SW480 (cell line): ENCODE measurements at regions not wholly inside any gene's neighbourhood (a gene's known extent, or its start where the extent isn't known, plus 50 kb on each side); places are given as distances from the start of the nearest gene placed in this dataset.

Source experiments
- DNase-seq: peaks from one replicate; pipeline ENCODE4 v3.0.0-alpha.2; 2016; ENCODE audit warnings: low spot score

DNA sequence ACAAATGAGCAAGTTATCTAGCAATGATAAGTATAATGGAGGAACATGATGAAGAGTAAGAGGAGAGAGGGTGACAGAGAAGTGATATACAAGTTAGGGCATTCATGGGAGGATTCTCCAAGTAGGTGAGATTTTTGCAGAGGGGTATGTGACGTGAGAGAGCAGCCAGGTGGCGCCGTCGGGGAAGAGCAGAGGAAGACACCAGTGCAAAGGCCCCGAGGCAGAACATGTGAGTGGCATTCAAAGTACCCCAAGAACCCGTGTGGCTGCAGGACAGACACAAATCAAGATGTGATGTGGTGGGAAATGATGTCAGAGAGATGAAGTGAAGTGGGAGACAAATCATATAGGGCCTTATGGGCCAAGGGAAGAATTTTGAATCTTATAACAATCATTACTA lies 81.8 kb upstream of the GRM7 start:
- no peak for DNase-seq

DNA sequence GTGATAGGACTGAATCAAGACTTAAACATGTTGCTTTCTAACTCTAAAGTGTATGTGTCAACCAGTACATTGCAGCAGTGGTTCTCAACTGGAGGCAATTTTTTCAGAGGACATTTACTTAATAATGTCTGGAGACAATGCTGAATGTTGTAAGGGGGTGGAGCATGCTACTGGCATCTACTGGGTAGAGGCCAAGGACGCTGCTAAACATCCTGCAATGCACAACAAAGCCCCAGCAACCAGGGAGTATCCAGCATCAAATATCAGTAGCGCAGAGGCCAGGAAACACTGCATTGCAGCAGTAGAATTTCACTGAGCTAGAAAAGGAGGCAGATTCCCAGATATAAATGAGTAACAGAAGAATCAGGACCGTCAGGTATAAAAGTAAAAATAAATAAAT lies 79.8 kb upstream of the GRM7 start:
- no peak for DNase-seq

DNA sequence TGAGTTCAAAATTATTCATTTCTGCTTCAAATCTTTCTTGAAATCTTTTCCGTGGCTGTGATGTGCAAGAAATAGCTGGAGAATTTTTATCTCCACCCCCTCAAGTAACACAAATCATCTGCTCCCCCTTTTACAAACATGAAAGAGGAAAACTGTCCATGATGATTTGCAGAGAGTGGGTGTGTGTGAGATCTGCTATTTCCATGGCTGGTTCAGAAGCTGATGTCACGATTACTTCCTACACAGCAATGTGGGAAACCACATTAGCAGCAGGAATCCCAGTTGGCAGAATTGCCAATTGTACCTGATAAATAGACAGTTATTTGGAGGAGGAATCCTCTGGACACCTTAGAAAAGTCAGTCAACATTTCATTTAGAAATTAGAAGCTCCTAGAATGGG lies 75.2 kb upstream of the GRM7 start:
- DNase-seq, result no peak

DNA sequence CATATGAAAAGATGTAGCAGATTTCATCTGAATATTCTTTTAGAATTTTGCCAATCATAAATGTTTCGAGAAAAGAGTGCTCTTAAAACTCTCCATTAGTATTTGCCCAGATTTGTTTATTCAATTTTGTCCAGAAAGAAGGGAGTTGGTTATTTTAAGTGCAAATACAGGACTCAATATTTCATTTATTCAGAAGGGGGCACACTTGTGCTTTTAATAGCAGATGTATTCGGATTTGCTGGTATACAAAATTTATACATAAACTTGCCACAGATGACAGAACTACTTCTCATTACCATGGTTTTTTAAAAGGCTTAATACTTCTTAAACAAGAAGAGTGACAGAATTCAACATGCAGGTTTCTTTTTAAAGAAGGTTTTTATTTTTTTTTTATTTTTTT lies 69.8 kb upstream of the GRM7 start:
- DNase-seq, result no peak

DNA sequence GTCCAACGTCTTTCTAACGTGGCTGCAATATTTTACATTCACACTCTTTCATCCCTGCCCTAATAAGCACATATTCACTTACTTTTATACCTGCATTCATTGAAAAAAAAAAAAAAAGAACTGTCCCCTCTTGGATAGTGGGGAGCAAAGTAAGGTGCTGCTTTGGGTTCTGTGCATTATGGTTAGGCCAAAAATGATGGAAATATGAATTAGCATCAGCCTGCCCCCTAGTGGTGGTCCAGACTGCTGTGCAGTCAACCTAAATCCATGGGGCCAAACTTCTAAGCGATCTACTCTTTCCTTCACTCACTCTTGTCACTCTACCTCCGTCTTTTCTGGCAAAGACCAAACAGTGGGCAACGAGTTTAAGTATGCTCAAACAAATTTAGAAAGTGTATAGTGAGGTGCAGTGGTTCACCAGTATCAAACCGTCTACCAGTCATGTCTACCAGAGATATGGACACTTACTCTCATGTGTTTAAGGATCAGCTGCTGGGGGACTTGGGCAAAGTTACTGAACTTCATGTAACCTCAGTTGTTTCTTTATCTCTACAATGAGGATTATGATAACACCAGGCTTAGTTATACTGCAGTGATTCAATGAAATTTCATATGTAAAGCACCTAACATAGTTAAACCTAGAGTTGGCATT lies 61.5 kb upstream of the GRM7 start:
- DNase-seq, result peak; percentile 31

DNA sequence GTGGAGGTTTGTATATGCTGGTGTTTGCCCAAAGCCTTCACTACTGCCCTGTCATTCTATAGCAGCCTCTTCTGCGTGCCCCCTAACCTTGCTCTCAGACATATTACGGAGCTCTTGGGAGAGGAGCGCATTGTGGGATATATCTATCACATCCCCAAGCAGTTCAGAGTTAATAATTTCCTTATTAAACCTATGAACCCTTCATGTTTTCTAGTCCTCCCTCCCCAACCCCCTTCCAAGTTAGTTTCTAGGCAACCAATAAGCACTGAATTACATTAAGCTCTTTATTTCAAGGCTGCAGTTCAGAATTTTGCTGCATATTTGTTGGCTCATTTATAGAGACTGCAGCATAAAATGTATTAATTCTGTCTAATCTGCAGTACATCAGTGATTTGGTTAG lies 57.3 kb upstream of the GRM7 start:
- no peak for DNase-seq

DNA sequence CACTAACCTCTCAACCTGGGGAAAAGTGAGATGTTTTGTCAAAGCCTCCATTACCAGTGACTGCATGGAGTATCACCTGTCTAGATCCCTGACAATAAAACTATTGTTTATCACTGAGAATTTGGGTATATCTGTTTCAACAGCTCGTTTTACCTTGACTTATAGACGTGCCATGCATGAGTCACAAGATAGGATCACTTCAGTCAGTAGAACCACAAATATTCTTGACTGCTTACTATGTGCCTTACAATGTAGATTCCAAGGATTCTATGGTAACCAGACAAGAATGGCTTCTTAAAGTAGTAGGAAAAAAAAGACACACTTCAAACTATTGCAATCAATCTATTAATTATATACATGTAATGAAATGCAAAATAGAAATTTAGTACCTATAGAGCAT lies 55.7 kb upstream of the GRM7 start:
- no peak for DNase-seq

DNA sequence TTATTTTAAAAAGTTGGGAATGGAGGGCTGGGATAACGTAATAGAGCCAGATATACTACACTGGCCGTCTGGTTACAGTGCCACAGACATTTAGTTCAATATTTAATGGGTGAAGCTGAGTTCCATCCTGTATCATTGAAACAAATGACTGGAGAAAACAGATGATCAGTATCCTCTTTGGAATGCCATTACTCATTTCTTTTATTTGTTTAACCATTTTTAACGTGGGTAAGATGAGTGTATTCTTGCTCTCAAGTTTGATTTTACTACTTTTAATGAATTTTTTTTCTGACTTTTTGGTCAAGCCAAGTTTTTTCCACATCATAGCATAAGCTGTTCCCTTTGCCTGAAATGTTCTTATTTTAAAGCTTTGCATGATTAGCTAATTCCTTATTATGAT lies 53.9 kb upstream of the GRM7 start:
- DNase-seq, result no peak

DNA sequence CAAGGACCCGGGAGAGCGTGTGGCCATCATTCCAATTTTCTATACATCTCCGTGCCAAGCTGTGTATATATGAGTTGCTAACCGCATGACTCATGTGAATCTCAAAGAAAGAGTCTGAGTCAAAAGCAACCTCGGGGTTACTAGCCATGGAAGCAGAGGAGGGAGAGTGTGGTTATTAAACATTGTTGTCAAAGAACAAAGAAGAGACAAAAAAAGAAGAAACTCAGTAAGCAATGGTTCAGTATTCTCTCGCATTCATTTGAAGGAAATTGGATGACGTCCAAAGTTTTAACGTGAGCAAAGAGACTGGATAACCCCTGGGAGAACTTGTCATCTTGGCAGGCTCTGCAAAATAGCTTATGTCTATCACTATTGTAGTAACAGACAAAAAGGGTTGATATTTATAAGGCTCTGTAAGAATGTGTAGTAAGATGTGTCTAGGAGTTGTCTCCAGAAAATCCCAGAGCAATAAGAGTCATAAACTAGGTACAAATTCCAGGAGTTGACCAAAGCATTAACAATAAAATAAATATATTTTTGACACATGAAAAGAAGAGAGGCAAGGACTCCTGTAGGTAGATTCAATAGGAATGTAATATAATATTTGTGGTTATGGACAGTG lies 52.8 kb upstream of the GRM7 start:
- DNase-seq, result no peak

DNA sequence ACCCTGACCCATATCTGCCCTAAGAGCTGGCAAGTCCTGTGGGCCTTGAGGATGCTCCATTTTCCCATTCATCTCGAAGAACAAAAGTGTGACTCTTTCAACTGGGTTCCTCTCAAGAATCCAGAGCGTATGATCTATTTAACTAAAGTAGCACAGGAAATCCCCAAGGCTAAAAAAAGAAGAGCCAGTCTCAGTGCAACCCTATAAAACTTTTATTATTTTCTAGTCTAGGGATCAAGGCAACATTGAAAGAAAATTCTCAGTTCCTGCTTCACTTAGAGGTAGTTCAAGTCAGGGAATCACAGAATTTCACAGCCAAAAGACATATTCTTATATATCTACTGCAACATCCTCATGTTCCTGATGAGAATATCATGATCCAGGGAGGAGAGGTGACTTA lies 51.6 kb upstream of the GRM7 start:
- DNase-seq, result no peak
